Hepatocyte (in vitro differentiated cells): ENCODE measurements at regions not wholly inside any gene's neighbourhood (a gene's known extent, or its start where the extent isn't known, plus 50 kb on each side); places are given as distances from the start of the nearest gene placed in this dataset.

ENCODE experiments used
- DNase-seq: peaks from one replicate; pipeline ENCODE4 v3.0.0-alpha.2; 2016; ENCODE audit warnings: low spot score
- H2AFZ ChIP-seq: fragments of 200-600 bp; sonication (generic); 2 replicates; pipeline ENCODE4 v1.6.0; 2016; ENCODE audit warnings: antibody characterized with exemption, mild to moderate bottlenecking
- H3K27ac ChIP-seq: fragments of 200-600 bp; sonication (generic); 2 replicates; pipeline ENCODE4 v1.5.1; 2016; ENCODE audit warnings: mild to moderate bottlenecking
- H3K27me3 ChIP-seq: fragments of 200-600 bp; sonication (generic); 2 replicates; pipeline ENCODE4 v1.6.1; 2016
- H3K36me3 ChIP-seq: fragments of 200-600 bp; sonication (generic); replicated peaks from 2 replicates; pipeline ENCODE4 v1.5.1; 2016; ENCODE audit warnings: low read depth; ENCODE audit not compliant: insufficient read depth
- H3K4me1 ChIP-seq: fragments of 200-600 bp; sonication (generic); 2 replicates; pipeline ENCODE4 v1.5.1; 2016; ENCODE audit warnings: mild to moderate bottlenecking, moderate library complexity; ENCODE audit not compliant: insufficient read depth
- H3K4me2 ChIP-seq: fragments of 200-600 bp; sonication (generic); 2 replicates; pipeline ENCODE4 v1.6.0; 2016
- H3K4me3 ChIP-seq: fragments of 200-600 bp; sonication (generic); 2 replicates; pipeline ENCODE4 v1.5.1; 2016; ENCODE audit warnings: mild to moderate bottlenecking
- H3K79me2 ChIP-seq: fragments of 200-600 bp; sonication (generic); 2 replicates; pipeline ENCODE4 v1.6.0; 2017; ENCODE audit warnings: mild to moderate bottlenecking
- H3K9me2 ChIP-seq: fragments of 200-600 bp; sonication (generic); replicated peaks from 2 replicates; pipeline ENCODE4 v1.6.0; 2017; ENCODE audit warnings: mild to moderate bottlenecking; ENCODE audit not compliant: insufficient read depth
- H3K9me3 ChIP-seq: fragments of 200-600 bp; sonication (generic); 2 replicates; pipeline ENCODE4 v1.5.1; 2016; ENCODE audit warnings: low read depth, mild to moderate bottlenecking
- H4K20me1 ChIP-seq: fragments of 200-600 bp; sonication (generic); 2 replicates; pipeline ENCODE4 v1.6.0; 2016; ENCODE audit warnings: mild to moderate bottlenecking; ENCODE audit not compliant: insufficient read depth, poor library complexity, severe bottlenecking
- CTCF ChIP-seq: fragments of 200-600 bp; sonication (generic); IDR thresholded peaks from 2 replicates; pipeline ENCODE4 v1.5.1; 2016; ENCODE audit warnings: antibody characterized with exemption, mild to moderate bottlenecking; ENCODE audit not compliant: poor library complexity
- EZH2 ChIP-seq: fragments of 200-600 bp; sonication (generic); IDR thresholded peaks from 2 replicates; pipeline ENCODE4 v1.6.1; 2016; ENCODE audit warnings: antibody characterized with exemption, mild to moderate bottlenecking, borderline replicate concordance
- EZH2phosphoT487 ChIP-seq: fragments of 200-600 bp; sonication (generic); IDR thresholded peaks from one replicate; pipeline ENCODE4 v1.6.1; 2018; ENCODE audit warnings: antibody characterized with exemption, mild to moderate bottlenecking, low read depth, moderate library complexity; ENCODE audit not compliant: unreplicated experiment, severe bottlenecking
- whole genome bisulfite sequencing: methylation state at CpG from one replicate; pipeline ENCODE4 v1.1.6; 2016; ENCODE audit warnings: low lambda C conversion rate; ENCODE audit errors: missing lambda C conversion rate; 5-methylcytosine and 5-hydroxymethylcytosine counted together

- H3K36me3 ChIP-seq: no peaks in the 10 kb centered on the region
- H4K20me1 ChIP-seq: no peaks in the 10 kb centered on the region
- H3K4me3 ChIP-seq: no peak overlapping the region
- no peak overlapping the region for H3K4me2 ChIP-seq
- no peak overlapping the region for H2AFZ ChIP-seq
- no peaks in the 10 kb centered on the region for H3K9me3 ChIP-seq
- no peak overlapping the region for H3K27ac ChIP-seq
- no peaks in the 10 kb centered on the region for H3K9me2 ChIP-seq
- no peak for TF ChIP-seq EZH2
- no peak for TF ChIP-seq CTCF
- TF ChIP-seq EZH2phosphoT487: no peak
- H3K79me2 ChIP-seq: no peaks in the 10 kb centered on the region
- H3K27me3 ChIP-seq: no peaks in the 10 kb centered on the region
- H3K4me1 ChIP-seq: no peaks in the 10 kb centered on the region
- no peak for DNase-seq
Observed at GRCh38 chr3:96748139-96748538, 66.3 kb upstream of the EPHA6 start.

DNA sequence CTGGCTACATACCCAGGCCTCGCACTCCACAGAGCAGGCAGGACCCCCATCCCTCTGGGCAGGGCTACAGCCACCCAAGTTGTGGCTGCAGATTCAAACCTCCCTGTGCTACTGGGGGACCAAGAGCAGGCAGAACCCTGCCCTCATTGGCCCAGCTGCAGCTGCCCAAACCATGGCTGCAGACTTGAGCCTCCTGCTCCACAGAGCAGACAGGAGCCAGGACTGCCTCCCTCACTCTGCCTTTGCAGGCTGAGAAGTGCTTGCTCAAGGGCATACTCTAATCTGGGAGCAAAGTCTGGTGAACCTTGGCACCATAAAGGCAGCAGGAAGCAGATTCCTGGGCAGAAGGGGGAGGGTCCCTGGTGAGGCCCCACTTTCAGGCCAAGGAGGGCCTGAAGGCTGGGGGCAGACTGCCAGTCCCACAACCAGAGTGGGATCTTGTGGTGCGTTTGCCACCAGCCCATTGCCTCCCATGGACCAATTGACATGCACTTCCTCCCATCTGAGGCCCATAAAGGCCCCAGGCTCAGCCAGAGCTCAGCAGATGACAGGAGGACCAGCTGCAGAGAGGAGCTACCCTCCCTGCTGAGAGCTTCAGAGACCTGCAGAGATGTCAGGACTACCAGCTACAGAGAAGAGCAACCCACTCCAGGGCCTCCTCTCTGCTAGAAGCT lies 64.2 kb upstream of the EPHA6 start:
- TF ChIP-seq EZH2phosphoT487 (no peak), CTCF (no peak), EZH2 (no peak)
- 100% methylated on average over 2 of the region's 2 CpGs for WGBS

GRCh38 chr3:96753124-96753523 lies 61.3 kb upstream of the EPHA6 start:
- 85% methylated on average over 13 of the region's 13 CpGs for WGBS
- no peak for DNase-seq
- no peaks in the 10 kb centered on the region for H3K9me3 ChIP-seq
- H3K36me3 ChIP-seq: no peaks in the 10 kb centered on the region
- no peak overlapping the region for H3K27ac ChIP-seq
- no peaks in the 10 kb centered on the region for H3K27me3 ChIP-seq
- H2AFZ ChIP-seq: no peak overlapping the region
- H3K9me2 ChIP-seq: no peaks in the 10 kb centered on the region
- no peaks in the 10 kb centered on the region for H3K4me1 ChIP-seq
- H3K4me2 ChIP-seq: no peak overlapping the region
- no peak overlapping the region for H3K4me3 ChIP-seq
- TF ChIP-seq CTCF: no peak
- no peak for TF ChIP-seq EZH2phosphoT487
- no peak for TF ChIP-seq EZH2
- no peaks in the 10 kb centered on the region for H4K20me1 ChIP-seq
- no peaks in the 10 kb centered on the region for H3K79me2 ChIP-seq

More for the DNA sequence above, 64.2 kb upstream of the EPHA6 start:
- no peaks in the 10 kb centered on the region for H3K27me3 ChIP-seq
- DNase-seq: no peak
- H3K36me3 ChIP-seq: no peaks in the 10 kb centered on the region
- H4K20me1 ChIP-seq: no peaks in the 10 kb centered on the region
- H3K4me1 ChIP-seq: no peaks in the 10 kb centered on the region
- no peak overlapping the region for H3K27ac ChIP-seq
- H2AFZ ChIP-seq: no peak overlapping the region
- H3K9me3 ChIP-seq: no peaks in the 10 kb centered on the region
- H3K4me3 ChIP-seq: no peak overlapping the region
- H3K79me2 ChIP-seq: no peaks in the 10 kb centered on the region
- no peaks in the 10 kb centered on the region for H3K9me2 ChIP-seq
- no peak overlapping the region for H3K4me2 ChIP-seq
